ENCODE measurements at regions not wholly inside any gene's neighbourhood (a gene's known extent, or its start where the extent isn't known, plus 50 kb on each side); places are given as distances from the start of the nearest gene placed in this dataset.
"Not testable (repeated sequence)": the region's sequence is repeated elsewhere in the genome, so short reads cannot be mapped to it uniquely, and the experiment has no call there.

DNA sequence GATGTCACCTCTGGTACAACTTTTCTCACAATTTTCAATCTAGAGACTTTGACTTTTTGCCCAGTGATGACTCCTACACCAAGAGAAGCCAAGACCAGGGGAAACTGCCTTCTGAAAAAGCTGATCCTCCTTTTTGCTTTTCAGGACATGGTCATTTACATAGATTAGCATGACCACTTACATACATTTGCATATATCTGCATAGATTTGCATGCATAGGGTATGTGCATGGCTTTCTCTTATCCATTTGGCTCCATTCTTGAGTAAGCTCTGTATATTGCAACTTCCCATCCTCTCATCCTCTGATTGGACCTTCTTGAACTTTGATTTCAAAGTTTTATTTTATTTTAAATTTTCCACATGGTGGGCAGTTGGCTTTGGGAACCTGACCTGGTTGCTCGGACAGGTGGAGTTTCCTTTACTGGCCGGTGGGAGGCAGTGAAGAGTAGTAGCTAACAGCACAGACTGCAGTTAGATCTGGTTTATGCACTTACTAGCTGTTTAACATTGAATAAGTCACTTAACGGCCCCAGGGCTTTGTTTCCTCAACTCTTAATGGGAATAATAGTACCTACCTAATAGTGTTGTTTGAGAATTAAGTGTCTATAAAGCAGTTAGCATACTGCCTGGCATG is 92.9 kb downstream of the GPR139 start:
- peak; percentile 27 for DNase-seq

DNA sequence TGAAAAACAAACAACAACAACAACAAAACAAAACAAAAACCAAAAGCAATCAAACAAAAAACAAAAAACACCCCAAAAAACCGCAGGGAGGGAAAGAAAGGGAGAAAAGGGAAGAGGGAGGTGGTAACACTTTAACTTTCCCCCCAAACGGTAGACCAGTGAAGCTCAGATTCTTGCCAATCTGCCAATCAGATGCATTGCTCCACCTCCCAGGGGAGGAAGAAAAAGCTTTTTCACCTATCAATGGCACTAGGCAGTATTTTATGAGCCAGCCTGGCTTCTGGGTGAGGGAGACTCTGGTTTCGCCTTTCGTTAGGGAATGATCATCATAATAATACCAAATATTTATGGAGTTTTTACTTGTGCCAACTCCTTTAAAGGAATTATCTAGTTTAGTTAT is 94.1 kb downstream of the GPR139 start:
- no peak for DNase-seq

- no peak for DNase-seq
Observed at GRCh38 chr16:19974607-19975006, 90.0 kb upstream of the GPRC5B start.

- DNase-seq: no peak
Observed at GRCh38 chr16:19972111-19972510, 87.5 kb upstream of the GPRC5B start.

GRCh38 chr16:19968891-19969683 is 84.4 kb upstream of the GPRC5B start:
- DNase-seq: no peak

GRCh38 chr16:19967963-19968362 is 83.3 kb upstream of the GPRC5B start:
- DNase-seq: no peak

GRCh38 chr16:19967561-19967960 is 82.9 kb upstream of the GPRC5B start:
- no peak for DNase-seq

- no peak for DNase-seq
Observed at GRCh38 chr16:19963301-19963700, 78.7 kb upstream of the GPRC5B start.

DNA sequence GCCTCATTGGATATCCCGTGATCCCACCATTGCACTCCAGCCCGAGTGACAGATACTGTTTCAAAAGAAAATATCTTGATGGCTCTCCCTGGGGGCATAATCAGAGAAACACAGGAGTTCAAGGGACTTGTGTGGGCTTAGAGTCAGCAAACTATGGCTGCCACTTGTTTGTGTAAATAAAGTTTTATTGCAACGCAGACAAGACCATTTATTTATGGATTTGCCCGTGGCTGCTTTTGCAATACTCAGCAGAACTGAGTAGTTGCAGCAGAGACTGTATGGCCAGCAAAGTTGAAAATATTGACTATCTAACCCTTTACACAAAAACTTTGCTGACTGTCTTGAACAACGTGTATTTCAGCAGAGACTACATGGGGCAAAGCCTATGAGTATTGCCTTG is 75.5 kb upstream of the GPRC5B start:
- no peak for DNase-seq

DNA sequence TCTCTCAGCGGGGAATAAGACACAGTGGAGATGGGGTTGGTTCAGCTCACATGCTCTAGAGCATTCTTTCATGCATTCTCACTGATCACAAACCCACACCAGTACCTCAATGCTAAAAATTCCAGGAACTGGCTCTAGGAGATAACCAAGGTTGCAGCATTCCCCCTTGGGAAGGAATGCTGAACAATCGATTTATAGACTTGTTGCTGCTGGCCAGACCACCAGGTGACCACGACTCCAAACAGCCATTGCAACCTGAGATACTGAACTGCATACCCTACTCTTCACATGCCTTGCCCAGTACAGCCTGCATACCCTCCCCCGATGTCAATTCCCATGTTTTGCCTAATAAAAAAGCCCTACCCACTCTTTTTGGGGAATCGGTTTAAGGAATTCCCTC is 75.1 kb upstream of the GPRC5B start:
- DNase-seq: no peak

DNA sequence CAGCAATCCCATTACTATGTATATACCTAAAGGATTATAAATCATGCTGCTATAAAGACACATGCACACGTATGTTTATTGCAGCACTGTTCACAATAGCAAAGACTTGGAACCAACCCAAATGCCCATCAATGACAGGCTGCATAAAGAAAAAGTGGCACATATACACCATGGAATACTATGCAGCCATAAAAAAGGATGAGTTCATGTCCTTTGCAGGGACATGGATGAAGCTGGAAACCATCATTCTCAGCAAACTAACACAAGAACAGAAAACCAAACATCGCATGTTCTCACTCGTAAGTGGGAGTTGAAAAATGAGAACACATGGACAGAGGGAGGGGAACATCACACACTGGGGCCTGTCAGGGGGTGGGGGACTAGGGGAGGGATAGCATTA is 71.2 kb upstream of the GPRC5B start:
- not testable (repeated sequence) for DNase-seq

GRCh38 chr16:19955084-19955483 is 70.4 kb upstream of the GPRC5B start:
- DNase-seq: not testable (repeated sequence)

GRCh38 chr16:19948186-19949104 is 63.8 kb upstream of the GPRC5B start:
- no peak for DNase-seq

DNA sequence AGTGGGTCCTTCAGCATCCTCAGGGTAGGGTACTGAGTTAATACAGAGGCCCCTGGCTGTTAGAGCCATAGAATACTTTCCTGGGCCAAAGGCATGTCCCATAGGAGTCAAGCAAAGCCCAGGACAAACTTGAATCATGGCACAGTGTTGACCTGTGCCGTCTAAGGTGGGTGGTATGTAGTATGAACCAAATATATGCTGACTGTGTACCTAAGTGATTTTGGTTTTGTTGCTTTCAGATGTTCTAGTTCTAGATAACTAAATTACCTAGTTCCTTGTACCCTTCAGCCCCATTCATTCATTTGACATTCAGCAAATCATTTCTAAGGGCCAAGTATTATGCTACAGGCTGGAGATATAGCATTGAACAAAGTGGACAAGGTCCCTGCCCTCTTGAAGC is 61.3 kb upstream of the GPRC5B start:
- DNase-seq: no peak

- DNase-seq: no peak
Observed at GRCh38 chr16:19940195-19940594, 55.5 kb upstream of the GPRC5B start.

DNA sequence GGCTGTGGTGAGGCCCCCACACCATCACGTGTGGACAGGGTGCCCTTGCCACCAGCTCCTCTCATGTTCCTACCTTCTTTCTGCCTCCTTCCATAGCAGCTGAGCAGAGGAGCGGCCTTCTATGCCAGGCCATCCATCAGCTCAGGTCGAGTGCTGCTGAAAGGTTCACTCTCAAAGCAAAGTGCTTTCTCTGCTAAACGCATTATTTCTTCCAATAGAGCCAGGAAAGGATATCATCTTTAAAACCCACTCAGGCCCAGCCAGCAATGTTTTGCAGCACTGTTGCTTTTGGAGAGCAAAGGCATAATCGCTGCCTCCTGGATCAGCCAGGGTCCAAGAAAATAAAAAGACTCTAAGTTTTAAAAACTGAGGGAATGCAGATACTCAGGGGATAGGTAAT is 54.9 kb upstream of the GPRC5B start:
- DNase-seq: no peak

DNA sequence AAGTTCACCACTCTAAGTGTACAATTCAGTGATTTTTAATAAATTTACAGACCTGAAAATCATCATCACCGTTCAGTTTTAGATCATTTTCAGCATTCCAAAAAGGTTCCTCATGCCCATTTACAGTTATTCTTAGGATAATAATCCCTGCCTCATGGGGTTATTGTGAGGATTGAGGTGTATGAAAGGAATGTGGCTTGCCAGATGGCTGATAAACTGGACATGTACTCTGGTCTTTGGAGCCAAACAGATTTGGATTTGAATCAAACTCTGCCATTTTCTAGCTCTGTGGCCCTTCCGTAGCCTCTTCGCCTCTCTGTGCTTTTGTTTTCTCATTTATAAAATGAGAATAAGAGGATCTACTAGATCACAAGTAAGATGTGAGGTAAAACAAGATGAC is 53.9 kb upstream of the GPRC5B start:
- no peak for DNase-seq

- no peak for DNase-seq
Observed at GRCh38 chr16:19936441-19936840, 51.8 kb upstream of the GPRC5B start.

GRCh38 chr16:19935694-19936093 is 51.0 kb upstream of the GPRC5B start:
- DNase-seq: no peak

All from dermis blood vessel endothelial cell (primary cell).